ENCODE measurements at regions not wholly inside any gene's neighbourhood (a gene's known extent, or its start where the extent isn't known, plus 50 kb on each side); places are given as distances from the start of the nearest gene placed in this dataset.
A peak's percentile ranks its signal among the peaks of the same experiment; 100 is the strongest.

GRCh38 chr12:113689047-113689610, 217.5 kb upstream of the LHX5 start:
- DNase-seq (ENCODE audit: low read depth): no peak
- no peak overlapping the region for H3K4me3 ChIP-seq (ENCODE audit: control insufficient read depth, low read depth, low read length)
- TF ChIP-seq, protein P1, sequence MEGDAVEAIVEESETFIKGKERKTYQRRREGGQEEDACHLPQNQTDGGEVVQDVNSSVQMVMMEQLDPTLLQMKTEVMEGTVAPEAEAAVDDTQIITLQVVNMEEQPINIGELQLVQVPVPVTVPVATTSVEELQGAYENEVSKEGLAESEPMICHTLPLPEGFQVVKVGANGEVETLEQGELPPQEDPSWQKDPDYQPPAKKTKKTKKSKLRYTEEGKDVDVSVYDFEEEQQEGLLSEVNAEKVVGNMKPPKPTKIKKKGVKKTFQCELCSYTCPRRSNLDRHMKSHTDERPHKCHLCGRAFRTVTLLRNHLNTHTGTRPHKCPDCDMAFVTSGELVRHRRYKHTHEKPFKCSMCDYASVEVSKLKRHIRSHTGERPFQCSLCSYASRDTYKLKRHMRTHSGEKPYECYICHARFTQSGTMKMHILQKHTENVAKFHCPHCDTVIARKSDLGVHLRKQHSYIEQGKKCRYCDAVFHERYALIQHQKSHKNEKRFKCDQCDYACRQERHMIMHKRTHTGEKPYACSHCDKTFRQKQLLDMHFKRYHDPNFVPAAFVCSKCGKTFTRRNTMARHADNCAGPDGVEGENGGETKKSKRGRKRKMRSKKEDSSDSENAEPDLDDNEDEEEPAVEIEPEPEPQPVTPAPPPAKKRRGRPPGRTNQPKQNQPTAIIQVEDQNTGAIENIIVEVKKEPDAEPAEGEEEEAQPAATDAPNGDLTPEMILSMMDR (conservative IDR thresholded peaks at IDR 0.05; ENCODE audit: control insufficient read depth, insufficient read depth, low read depth, low read length): no peak

GRCh38 chr12:113688313-113688712, 216.6 kb upstream of the LHX5 start:
- TF ChIP-seq, protein P1 (conservative IDR thresholded peaks at IDR 0.05; ENCODE audit: control insufficient read depth, insufficient read depth, low read depth, low read length): no peak
- no peak overlapping the region for H3K4me3 ChIP-seq (ENCODE audit: control insufficient read depth, low read depth, low read length)
- DNase-seq (ENCODE audit: low read depth): no peak

GRCh38 chr12:113684908-113685782, 213.5 kb upstream of the LHX5 start:
- no peak overlapping the region for H3K4me3 ChIP-seq (ENCODE audit: control insufficient read depth, low read depth, low read length)
- TF ChIP-seq, protein P1 (conservative IDR thresholded peaks at IDR 0.05; ENCODE audit: control insufficient read depth, insufficient read depth, low read depth, low read length): no peak
- DNase-seq (ENCODE audit: low read depth): no peak

DNA sequence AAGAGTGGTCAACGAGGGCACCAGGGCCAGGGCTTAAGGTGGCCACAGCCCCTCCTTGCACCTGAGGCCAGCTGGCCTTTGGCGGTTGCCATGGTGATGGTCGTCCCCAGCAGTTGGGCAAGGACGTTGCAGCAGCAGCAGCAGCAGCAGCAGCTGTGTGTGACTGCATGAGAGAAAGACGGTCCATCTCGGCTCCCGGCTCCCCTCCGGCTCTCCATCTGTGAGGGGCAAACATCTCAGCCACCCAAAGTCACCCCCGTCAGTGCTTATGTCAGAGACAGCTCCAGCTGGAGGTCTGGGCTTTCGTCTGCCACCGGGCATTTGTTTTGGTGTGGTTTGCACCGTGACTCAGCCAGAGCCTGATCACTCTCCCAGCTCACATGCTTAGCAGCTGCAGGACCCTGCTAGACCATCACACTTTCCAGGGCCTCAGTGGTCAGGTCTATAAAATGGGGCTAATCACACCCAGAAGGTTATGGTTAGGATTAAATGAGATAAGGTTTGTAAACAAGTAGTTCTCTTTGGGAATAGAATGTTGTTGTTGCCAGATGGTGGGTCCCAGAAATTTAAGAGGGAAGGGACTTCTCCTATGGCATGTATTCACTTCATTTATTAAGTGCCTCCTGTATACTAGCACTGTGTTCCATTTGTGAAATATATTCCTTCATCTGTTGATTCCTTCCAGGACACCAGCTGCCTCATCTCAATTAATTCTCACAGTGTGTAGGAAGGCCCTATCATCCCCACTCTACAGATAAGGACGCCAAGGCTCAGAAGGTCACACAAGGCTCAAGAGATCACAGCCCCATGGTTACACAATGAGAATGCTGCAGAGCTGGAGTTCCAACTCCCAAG, 212.6 kb upstream of the LHX5 start:
- peak; percentile 20 for DNase-seq (ENCODE audit: low read depth)
- H3K4me3 ChIP-seq (ENCODE audit: control insufficient read depth, low read depth, low read length): no peak overlapping the region
- TF ChIP-seq, protein P1 (conservative IDR thresholded peaks at IDR 0.05; ENCODE audit: control insufficient read depth, insufficient read depth, low read depth, low read length): no peak

- no peak overlapping the region for H3K4me3 ChIP-seq (ENCODE audit: control insufficient read depth, low read depth, low read length)
- DNase-seq (ENCODE audit: low read depth): no peak
- TF ChIP-seq, protein P1 (conservative IDR thresholded peaks at IDR 0.05; ENCODE audit: control insufficient read depth, insufficient read depth, low read depth, low read length): no peak
Observed at GRCh38 chr12:113683574-113683973, 211.9 kb upstream of the LHX5 start.

DNA sequence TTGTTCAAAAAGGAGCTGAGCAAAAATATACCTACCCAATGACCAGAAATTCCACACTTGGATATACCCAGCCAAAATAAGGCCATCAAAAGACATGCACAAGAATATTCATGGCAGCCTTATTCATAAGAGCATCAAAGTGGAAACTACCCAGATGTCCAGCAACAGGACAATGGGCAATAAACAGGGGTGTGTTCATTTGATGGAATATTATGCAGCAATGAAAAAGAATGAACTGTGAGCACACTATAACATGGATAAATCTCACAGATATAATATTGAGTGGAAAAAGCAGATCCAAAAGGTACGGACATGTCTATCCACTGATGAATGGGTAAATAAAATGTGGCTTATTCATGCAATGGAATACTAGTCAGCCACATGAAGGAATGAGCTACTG, 209.2 kb upstream of the LHX5 start:
- no peak for DNase-seq (ENCODE audit: low read depth)
- TF ChIP-seq, protein P1 (conservative IDR thresholded peaks at IDR 0.05; ENCODE audit: control insufficient read depth, insufficient read depth, low read depth, low read length): no peak

More for the DNA sequence above, 209.2 kb upstream of the LHX5 start:
- H3K4me3 ChIP-seq (ENCODE audit: control insufficient read depth, low read depth, low read length): no peak overlapping the region

All from fibroblast of mammary gland (primary cell).